ENCODE measurements at regions not wholly inside any gene's neighbourhood (a gene's known extent, or its start where the extent isn't known, plus 50 kb on each side); places are given as distances from the start of the nearest gene placed in this dataset.
"Not testable (repeated sequence)": the region's sequence is repeated elsewhere in the genome, so short reads cannot be mapped to it uniquely, and the experiment has no call there.

- POLR2A ChIA-PET; H3K27ac ChIP-seq (ENCODE audit: extremely low read length, insufficient read depth, low read length); CTCF ChIA-PET (ENCODE audit: low intra/inter-chr PET ratio, low total read pairs); intact Hi-C loops (cut with micrococcal nuclease; ENCODE audit: unreplicated experiment); BruUV-seq (replicated peaks); H3K79me2 ChIP-seq (ENCODE audit: insufficient read depth, low read length); H3K9me3 ChIP-seq (ENCODE audit: low read length); H4K20me1 ChIP-seq (ENCODE audit: insufficient read depth, low read length); H3K36me3 ChIP-seq (replicated peaks in 1 of 2; ENCODE audit: control insufficient read depth in 1 of 2, insufficient read depth in 2 of 2, low read length in 2 of 2); H3K27me3 ChIP-seq (ENCODE audit: control insufficient read depth in 1 of 2, insufficient read depth in 2 of 2, low read length in 2 of 2); H3K4me2 ChIP-seq (ENCODE audit: low read depth, low read length); H3K4me3 ChIP-seq (replicated peaks in 1 of 3; ENCODE audit: insufficient read depth in 1 of 3, low read depth in 2 of 3, low read length in 3 of 3); FAIRE-seq; H3K4me1 ChIP-seq (ENCODE audit: insufficient read depth, low read length); H2AFZ ChIP-seq (ENCODE audit: low read length); in situ Hi-C loops (cut with HindIII; ENCODE audit: extremely low pct_ligation_motif_present, low pct_unique_long_range_greater_than_20kb); H3K9ac ChIP-seq (ENCODE audit: insufficient read depth, low read depth, low read length); DNase-seq (ENCODE audit: low spot score): not testable (repeated sequence)
- peak; percentile 34 for ATAC-seq
- 78% methylated on average over 7 of the region's 10 CpGs for WGBS (ENCODE audit: low lambda C conversion rate)
These were observed 64.4 kb upstream of the PLGLB2 start for GRCh38 chr2:87683451-87683850.

GRCh38 chr2:87683961-87684360, 63.9 kb upstream of the PLGLB2 start:
- H3K36me3 ChIP-seq (replicated peaks in 1 of 2; ENCODE audit: control insufficient read depth in 1 of 2, insufficient read depth in 2 of 2, low read length in 2 of 2); ATAC-seq; FAIRE-seq; POLR2A ChIA-PET; intact Hi-C loops (cut with micrococcal nuclease; ENCODE audit: unreplicated experiment); H3K4me2 ChIP-seq (ENCODE audit: low read depth, low read length); H2AFZ ChIP-seq (ENCODE audit: low read length); H4K20me1 ChIP-seq (ENCODE audit: insufficient read depth, low read length); H3K27ac ChIP-seq (ENCODE audit: extremely low read length, insufficient read depth, low read length); DNase-seq (ENCODE audit: low spot score); in situ Hi-C loops (cut with HindIII; ENCODE audit: extremely low pct_ligation_motif_present, low pct_unique_long_range_greater_than_20kb); H3K79me2 ChIP-seq (ENCODE audit: insufficient read depth, low read length); H3K4me3 ChIP-seq (replicated peaks in 1 of 3; ENCODE audit: insufficient read depth in 1 of 3, low read depth in 2 of 3, low read length in 3 of 3); BruUV-seq (replicated peaks); H3K27me3 ChIP-seq (ENCODE audit: control insufficient read depth in 1 of 2, insufficient read depth in 2 of 2, low read length in 2 of 2); CTCF ChIA-PET (ENCODE audit: low intra/inter-chr PET ratio, low total read pairs); H3K9ac ChIP-seq (ENCODE audit: insufficient read depth, low read depth, low read length); H3K9me3 ChIP-seq (ENCODE audit: low read length); H3K4me1 ChIP-seq (ENCODE audit: insufficient read depth, low read length): not testable (repeated sequence)
- 92% methylated on average over 5 of the region's 5 CpGs for WGBS (ENCODE audit: low lambda C conversion rate)

- FAIRE-seq; in situ Hi-C loops (cut with HindIII; ENCODE audit: extremely low pct_ligation_motif_present, low pct_unique_long_range_greater_than_20kb); BruUV-seq (replicated peaks); H3K4me2 ChIP-seq (ENCODE audit: low read depth, low read length); H3K27me3 ChIP-seq (ENCODE audit: control insufficient read depth in 1 of 2, insufficient read depth in 2 of 2, low read length in 2 of 2); POLR2A ChIA-PET; H3K9ac ChIP-seq (ENCODE audit: insufficient read depth, low read depth, low read length); CTCF ChIA-PET (ENCODE audit: low intra/inter-chr PET ratio, low total read pairs); H3K9me3 ChIP-seq (ENCODE audit: low read length); intact Hi-C loops (cut with micrococcal nuclease; ENCODE audit: unreplicated experiment); H3K36me3 ChIP-seq (replicated peaks in 1 of 2; ENCODE audit: control insufficient read depth in 1 of 2, insufficient read depth in 2 of 2, low read length in 2 of 2); H3K27ac ChIP-seq (ENCODE audit: extremely low read length, insufficient read depth, low read length); H4K20me1 ChIP-seq (ENCODE audit: insufficient read depth, low read length); H3K4me1 ChIP-seq (ENCODE audit: insufficient read depth, low read length); H2AFZ ChIP-seq (ENCODE audit: low read length); DNase-seq (ENCODE audit: low spot score); H3K79me2 ChIP-seq (ENCODE audit: insufficient read depth, low read length); ATAC-seq; H3K4me3 ChIP-seq (replicated peaks in 1 of 3; ENCODE audit: insufficient read depth in 1 of 3, low read depth in 2 of 3, low read length in 3 of 3): not testable (repeated sequence)
- 95% methylated on average over 8 of the region's 11 CpGs for WGBS (ENCODE audit: low lambda C conversion rate)
These were observed 62.3 kb upstream of the PLGLB2 start for GRCh38 chr2:87685558-87685957.

- ATAC-seq; H3K4me2 ChIP-seq (ENCODE audit: low read depth, low read length); CTCF ChIA-PET (ENCODE audit: low intra/inter-chr PET ratio, low total read pairs); in situ Hi-C loops (cut with HindIII; ENCODE audit: extremely low pct_ligation_motif_present, low pct_unique_long_range_greater_than_20kb); H3K79me2 ChIP-seq (ENCODE audit: insufficient read depth, low read length); H3K9ac ChIP-seq (ENCODE audit: insufficient read depth, low read depth, low read length); H4K20me1 ChIP-seq (ENCODE audit: insufficient read depth, low read length); H2AFZ ChIP-seq (ENCODE audit: low read length); DNase-seq (ENCODE audit: low spot score); H3K27ac ChIP-seq (ENCODE audit: extremely low read length, insufficient read depth, low read length); H3K36me3 ChIP-seq (replicated peaks in 1 of 2; ENCODE audit: control insufficient read depth in 1 of 2, insufficient read depth in 2 of 2, low read length in 2 of 2); H3K9me3 ChIP-seq (ENCODE audit: low read length); intact Hi-C loops (cut with micrococcal nuclease; ENCODE audit: unreplicated experiment); FAIRE-seq; H3K4me3 ChIP-seq (replicated peaks in 1 of 3; ENCODE audit: insufficient read depth in 1 of 3, low read depth in 2 of 3, low read length in 3 of 3); H3K27me3 ChIP-seq (ENCODE audit: control insufficient read depth in 1 of 2, insufficient read depth in 2 of 2, low read length in 2 of 2); BruUV-seq (replicated peaks); H3K4me1 ChIP-seq (ENCODE audit: insufficient read depth, low read length); POLR2A ChIA-PET: not testable (repeated sequence)
- WGBS (ENCODE audit: low lambda C conversion rate), result no CpG with 5 or more reads among the region's 7 CpGs
These were observed 60.9 kb upstream of the PLGLB2 start for GRCh38 chr2:87686873-87687549.
